ENCODE measurements at regions not wholly inside any gene's neighbourhood (a gene's known extent, or its start where the extent isn't known, plus 50 kb on each side); places are given as distances from the start of the nearest gene placed in this dataset.

GRCh38 chr6:110044622-110045021, 66.5 kb downstream of the GPR6 start:
- H3K27me3 Mint-ChIP-seq (ENCODE audit: low read depth) = no peaks in the 10 kb centered on the region
- H4K5ac ChIP-seq (ENCODE audit: insufficient read length, low read depth, low read length) = no peak overlapping the region

More at GRCh38 chr6:110044622-110045021, 66.5 kb downstream of the GPR6 start:
- H2BK20ac ChIP-seq (ENCODE audit: low read depth, low read length, poor library complexity, severe bottlenecking) = no peak overlapping the region
- Mint-ChIP-seq H3K4me3 (no peak overlapping the region), H3K27ac (no peak overlapping the region; a peak in 1 of 7 replicates), H3K4me1 (peaks cover 8 to 10% of the 10 kb centered on the region in 2 experiments), H3K9me3 (peaks cover 7 to 9% of the 10 kb centered on the region in 2 experiments), H3K36me3 (ENCODE audit: insufficient read depth in 1 of 3, low read depth in 3 of 3) (peaks cover 0 to 2% (median 0%) of the 10 kb centered on the region in 3 experiments; a peak in 2 of 7 replicates)
- H3K4me2 ChIP-seq (ENCODE audit: insufficient read depth, insufficient read length, low read length) = no peak overlapping the region
- no peak overlapping the region for H2AFZ ChIP-seq (ENCODE audit: low read length)
- no peak overlapping the region for H4K91ac ChIP-seq (ENCODE audit: insufficient read length, low read depth, low read length)
- H3K23ac ChIP-seq (ENCODE audit: insufficient read length, low read depth, low read length) = no peak overlapping the region
- no peak overlapping the region for H3K9ac ChIP-seq (ENCODE audit: extremely low read depth, insufficient read length, low read length)
- H2BK15ac ChIP-seq (ENCODE audit: low read depth, low read length) = no peak overlapping the region
- H3K27ac ChIP-seq (ENCODE audit: insufficient read length, low read depth, low read length) = no peak overlapping the region
- H3K27me3 ChIP-seq (ENCODE audit: insufficient read depth, low read length) = no peaks in the 10 kb centered on the region
- no peaks in the 10 kb centered on the region for H4K20me1 ChIP-seq (ENCODE audit: control insufficient read depth, insufficient read depth, insufficient read length)
- no peak for TF ChIP-seq CTCF (conservative IDR thresholded peaks at IDR 0.05)
- H3T11ph ChIP-seq (ENCODE audit: low read length) = no peak overlapping the region
- no peaks in the 10 kb centered on the region for H3K23me2 ChIP-seq (ENCODE audit: insufficient read length, low read depth, low read length, poor library complexity, severe bottlenecking)
- no peak overlapping the region for H4K8ac ChIP-seq (replicated peaks; ENCODE audit: insufficient read length, low read depth, low read length)
- no CpG with 5 or more reads among the region's 3 CpGs for WGBS (ENCODE audit: extremely low coverage, insufficient read length, low lambda C conversion rate)
- no peak for DNase-seq
- no peaks in the 10 kb centered on the region for H3K79me2 ChIP-seq (ENCODE audit: insufficient read depth, low read length)
- H3K79me1 ChIP-seq (ENCODE audit: insufficient read depth, low read depth, low read length, poor library complexity, severe bottlenecking) = no peaks in the 10 kb centered on the region
- no peaks in the 10 kb centered on the region for H3K9me3 ChIP-seq (ENCODE audit: control insufficient read depth, low read depth, low read length)
- H2AK5ac ChIP-seq (ENCODE audit: insufficient read length, low read length) = no peak overlapping the region
- H3K4me1 ChIP-seq (ENCODE audit: insufficient read depth, low read length) = no peaks in the 10 kb centered on the region; the same call in 1 of the 2 replicates
- H3K14ac ChIP-seq (ENCODE audit: insufficient read depth, low read length) = no peak overlapping the region
- no peak overlapping the region for H3K18ac ChIP-seq (ENCODE audit: insufficient read length, low read depth, low read length)
- H2BK5ac ChIP-seq (ENCODE audit: insufficient read length, low read length) = no peak overlapping the region
- H3K4ac ChIP-seq (ENCODE audit: low read depth, low read length) = no peak overlapping the region
- no peak overlapping the region for H2BK12ac ChIP-seq (ENCODE audit: insufficient read length, low read depth, low read length)
- no peak overlapping the region for H2BK120ac ChIP-seq (ENCODE audit: low read depth, low read length, poor library complexity, severe bottlenecking)
- H3K56ac ChIP-seq (ENCODE audit: insufficient read length, low read depth, low read length) = no peak overlapping the region
